ENCODE measurements at regions not wholly inside any gene's neighbourhood (a gene's known extent, or its start where the extent isn't known, plus 50 kb on each side); places are given as distances from the start of the nearest gene placed in this dataset.

GRCh38 chr2:194718881-194719280 is 938.1 kb upstream of the SLC39A10 start:
- DNase-seq: no peak
- H3K27me3 Mint-ChIP-seq: no peaks in the 10 kb centered on the region
- H3K27ac Mint-ChIP-seq: no peak overlapping the region
- H3K9ac ChIP-seq (ENCODE audit: low read length): no peak overlapping the region
- ChIA-PET POLR2A (no interaction called here), CTCF (interaction anchor here (0.6 kb wide), 1 partner anchor 500 kb away, joined by 7 read pairs; no protein-coding TSS in a partner anchor)
- no peaks in the 10 kb centered on the region for H3K79me2 ChIP-seq (ENCODE audit: control insufficient read depth, insufficient read depth, low read length)
- H3K36me3 ChIP-seq (replicated peaks in 1 of 2; ENCODE audit: control extremely low read depth in 1 of 2, control insufficient read depth in 1 of 2, extremely low read depth in 1 of 2, insufficient read depth in 2 of 2, low read length in 1 of 2): no peaks in the 10 kb centered on the region
- no peaks in the 10 kb centered on the region for H3K27me3 ChIP-seq (replicated peaks in 1 of 4; ENCODE audit: control extremely low read depth in 1 of 4, control insufficient read depth in 3 of 4, insufficient read depth in 4 of 4, low read length in 3 of 4)
- no peak overlapping the region for H3K27ac ChIP-seq (ENCODE audit: low read length in 2 of 2)
- no peaks in the 10 kb centered on the region for H4K20me1 ChIP-seq (ENCODE audit: control insufficient read depth, insufficient read depth, low read length, poor library complexity, severe bottlenecking)
- no peak overlapping the region for H2AFZ ChIP-seq (ENCODE audit: insufficient read depth, low read depth, low read length, poor library complexity, severe bottlenecking)
- H3K9me3 Mint-ChIP-seq (ENCODE audit: insufficient read depth): no peaks in the 10 kb centered on the region
- H3K4me2 ChIP-seq (replicated peaks; ENCODE audit: low read depth, low read length, poor library complexity, severe bottlenecking): no peak overlapping the region
- no peak overlapping the region for H3K4me3 Mint-ChIP-seq
- no CpG with 5 or more reads among the region's 1 CpG for WGBS (ENCODE audit: insufficient coverage)
- H3K4me1 ChIP-seq (ENCODE audit: control insufficient read depth in 2 of 2, insufficient read depth in 2 of 2, low read length in 2 of 2): no peaks in the 10 kb centered on the region
- H3K4me3 ChIP-seq (ENCODE audit: control extremely low read depth in 1 of 5, extremely low read depth in 1 of 5, insufficient read depth in 1 of 5, low read depth in 2 of 5, low read length in 4 of 5): no peak overlapping the region
- no peaks in the 10 kb centered on the region for H3K4me1 Mint-ChIP-seq
- intact Hi-C loops (cut with micrococcal nuclease): no loop called here
- TF ChIP-seq EZH2 (IDR thresholded peaks at IDR 0.05; ENCODE audit: borderline replicate concordance, insufficient read depth, low read depth, low read length, poor library complexity, severe bottlenecking) (no peak), CTCF (IDR thresholded peaks at IDR 0.05) (no peak)
- ATAC-seq (ENCODE audit: low read depth): no peak
- H3K9me3 ChIP-seq (ENCODE audit: control extremely low read depth in 1 of 3, control insufficient read depth in 2 of 3, insufficient read depth in 1 of 3, low read length in 2 of 3): no peaks in the 10 kb centered on the region

GRCh38 chr2:194714541-194714940 is 942.5 kb upstream of the SLC39A10 start:
- no peak overlapping the region for H3K4me3 ChIP-seq (ENCODE audit: control extremely low read depth in 1 of 5, extremely low read depth in 1 of 5, insufficient read depth in 1 of 5, low read depth in 2 of 5, low read length in 4 of 5)
- Mint-ChIP-seq H3K27me3 (no peaks in the 10 kb centered on the region), H3K4me3 (no peak overlapping the region), H3K4me1 (no peaks in the 10 kb centered on the region), H3K9me3 (ENCODE audit: insufficient read depth) (no peaks in the 10 kb centered on the region), H3K27ac (no peak overlapping the region)
- H3K9me3 ChIP-seq (ENCODE audit: control extremely low read depth in 1 of 3, control insufficient read depth in 2 of 3, insufficient read depth in 1 of 3, low read length in 2 of 3): no peaks in the 10 kb centered on the region
- ATAC-seq (ENCODE audit: low read depth) (no peak), DNase-seq (no peak)
- intact Hi-C loops (cut with micrococcal nuclease): no loop called here
- no peaks in the 10 kb centered on the region for H3K79me2 ChIP-seq (ENCODE audit: control insufficient read depth, insufficient read depth, low read length)
- no peak overlapping the region for H2AFZ ChIP-seq (ENCODE audit: insufficient read depth, low read depth, low read length, poor library complexity, severe bottlenecking)
- no CpG with 5 or more reads among the region's 1 CpG for WGBS (ENCODE audit: insufficient coverage)
- H3K27ac ChIP-seq (ENCODE audit: low read length in 2 of 2): no peak overlapping the region
- H3K9ac ChIP-seq (ENCODE audit: low read length): no peak overlapping the region
- CTCF ChIA-PET: no interaction called here
- no peaks in the 10 kb centered on the region for H3K4me1 ChIP-seq (ENCODE audit: control insufficient read depth in 2 of 2, insufficient read depth in 2 of 2, low read length in 2 of 2)
- H3K4me2 ChIP-seq (replicated peaks; ENCODE audit: low read depth, low read length, poor library complexity, severe bottlenecking): no peak overlapping the region
- no peaks in the 10 kb centered on the region for H4K20me1 ChIP-seq (ENCODE audit: control insufficient read depth, insufficient read depth, low read length, poor library complexity, severe bottlenecking)
- H3K27me3 ChIP-seq (replicated peaks in 1 of 4; ENCODE audit: control extremely low read depth in 1 of 4, control insufficient read depth in 3 of 4, insufficient read depth in 4 of 4, low read length in 3 of 4): no peaks in the 10 kb centered on the region
- TF ChIP-seq CTCF (IDR thresholded peaks at IDR 0.05) (no peak), EZH2 (IDR thresholded peaks at IDR 0.05; ENCODE audit: borderline replicate concordance, insufficient read depth, low read depth, low read length, poor library complexity, severe bottlenecking) (no peak)
- no peaks in the 10 kb centered on the region for H3K36me3 ChIP-seq (replicated peaks in 1 of 2; ENCODE audit: control extremely low read depth in 1 of 2, control insufficient read depth in 1 of 2, extremely low read depth in 1 of 2, insufficient read depth in 2 of 2, low read length in 1 of 2)
- POLR2A ChIA-PET: no interaction called here

Measured in B cell (primary cell).